GM19239 (cell line): ENCODE measurements at regions not wholly inside any gene's neighbourhood (a gene's known extent, or its start where the extent isn't known, plus 50 kb on each side); places are given as distances from the start of the nearest gene placed in this dataset.
"Not testable (repeated sequence)": the region's sequence is repeated elsewhere in the genome, so short reads cannot be mapped to it uniquely, and the experiment has no call there.

ENCODE experiments used
- DNase-seq: peaks from one replicate; pipeline ENCODE4 v3.0.0; 2011; ENCODE audit warnings: low spot score; ENCODE audit not compliant: insufficient read length
- FAIRE-seq: peaks from 2 replicates; lab custom pipeline; 2011; peaks lifted over from hg19 to GRCh38; lab: Jason Lieb, UNC

DNA sequence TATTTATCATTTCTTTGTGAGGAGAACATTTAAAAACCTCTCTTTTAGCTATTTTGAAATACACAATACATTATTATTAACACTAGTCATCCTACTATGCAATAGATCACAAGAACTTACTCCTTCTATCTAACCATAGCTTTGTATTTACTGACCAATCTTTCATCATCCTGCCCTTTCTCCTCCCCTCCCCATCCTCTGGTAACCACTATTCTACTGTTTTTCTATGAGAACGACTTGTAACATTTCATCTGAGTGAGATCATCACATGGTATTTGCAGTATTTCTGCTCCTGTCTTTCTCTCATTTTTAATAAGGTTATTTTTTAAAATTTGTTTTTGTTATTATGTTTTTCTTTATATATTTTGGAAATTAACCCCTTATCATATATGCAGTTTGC lies 331.8 kb downstream of the TEX13C start:
- no peak for FAIRE-seq
- DNase-seq = no peak

DNA sequence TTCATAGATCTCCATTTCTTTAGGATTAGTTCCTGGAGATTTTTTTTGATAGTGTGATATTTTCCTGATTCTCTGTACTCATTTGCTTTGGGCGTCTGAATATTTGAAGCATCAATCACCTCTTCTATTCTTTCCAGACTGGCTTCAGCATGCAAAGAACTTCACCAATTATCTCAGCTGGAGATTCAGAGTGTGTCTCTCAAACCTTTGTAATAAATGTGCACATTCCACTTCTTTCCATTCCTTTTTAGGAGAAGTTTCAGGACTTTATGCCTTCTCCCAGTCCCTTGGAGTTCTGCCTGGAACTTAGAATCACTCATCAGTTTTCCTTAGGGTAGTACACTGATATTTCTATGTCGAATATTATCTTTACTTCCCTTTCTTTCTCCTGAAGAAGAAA lies 334.8 kb downstream of the TEX13C start:
- DNase-seq = no peak

DNA sequence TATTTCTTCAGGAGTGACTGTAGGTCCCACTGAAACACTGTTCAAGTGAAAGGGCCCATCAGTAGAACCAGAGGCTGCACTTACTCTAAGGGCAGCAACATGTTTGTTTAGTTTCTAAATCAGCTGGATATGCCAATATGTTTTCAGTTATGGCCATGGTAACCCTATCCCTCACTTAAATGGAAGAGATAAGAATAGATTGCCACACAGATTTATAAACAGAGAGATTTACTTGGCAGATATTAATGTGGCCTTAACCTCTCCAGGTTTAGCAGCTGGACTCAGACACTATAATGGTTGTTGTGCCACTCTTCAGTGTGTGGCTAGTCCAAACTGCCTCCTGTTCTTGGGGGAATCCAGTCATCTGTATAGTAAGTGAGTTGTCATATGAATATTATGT lies 354.1 kb downstream of the TEX13C start:
- DNase-seq (no peak), FAIRE-seq (no peak)

More for the DNA sequence above, 334.8 kb downstream of the TEX13C start:
- no peak for FAIRE-seq

DNA sequence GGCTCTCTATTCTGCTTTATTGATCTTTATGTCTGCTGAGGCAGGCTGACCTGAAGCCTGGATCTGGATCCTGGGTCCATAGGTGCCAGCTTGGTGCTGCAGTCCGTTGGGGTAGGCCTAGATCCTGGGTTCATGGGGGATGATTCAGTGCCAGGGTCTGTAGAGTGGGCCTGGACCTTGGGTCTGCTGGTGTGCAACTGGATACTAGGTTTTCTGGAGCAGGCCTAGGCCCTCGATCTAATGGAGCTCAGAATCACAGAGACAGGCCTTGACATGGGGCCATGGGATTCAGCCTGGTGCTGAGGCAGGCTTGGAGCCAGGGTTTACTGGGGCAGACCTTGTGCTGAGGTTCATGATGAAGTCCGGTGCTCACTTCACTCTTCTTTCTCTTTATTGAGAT lies 358.6 kb downstream of the TEX13C start:
- no peak for DNase-seq
- no peak for FAIRE-seq

DNA sequence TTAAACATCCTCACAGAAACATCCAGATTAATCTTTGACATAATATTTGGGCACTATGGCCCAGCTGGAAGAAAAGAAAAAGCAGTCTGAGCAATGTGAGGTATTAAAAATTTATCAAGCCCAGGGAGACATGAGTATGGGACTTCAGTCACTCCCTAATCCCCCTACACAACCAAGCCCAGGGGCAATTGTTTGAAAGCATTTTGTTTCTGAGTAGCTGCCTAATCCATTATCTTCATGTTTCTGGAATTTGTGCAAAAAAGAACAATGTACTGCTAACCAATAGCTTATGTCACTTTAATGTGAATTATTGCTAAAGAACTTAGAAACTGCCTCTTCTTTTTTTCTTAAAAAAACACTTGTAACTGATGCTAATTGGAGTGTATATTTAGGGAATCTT lies 360.7 kb downstream of the TEX13C start:
- FAIRE-seq (no peak), DNase-seq (no peak)

DNA sequence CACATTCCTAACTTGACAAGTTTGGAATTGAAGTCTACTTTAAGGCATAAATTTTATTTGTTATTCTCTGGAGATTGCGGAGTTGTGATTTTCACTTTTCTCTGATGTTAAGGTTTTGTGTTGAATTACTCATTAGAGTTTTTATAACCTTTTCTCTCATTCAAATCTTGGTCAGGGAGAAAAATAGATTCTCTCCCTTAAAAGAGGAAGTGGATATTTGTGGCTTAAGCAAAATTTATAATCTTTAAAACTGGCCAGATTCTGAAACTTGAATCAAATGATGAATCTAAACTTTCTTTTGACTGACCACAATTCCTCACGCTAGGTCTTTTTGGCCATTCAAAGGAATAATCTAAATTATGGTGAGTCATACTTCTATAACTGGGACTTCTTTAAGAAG lies 361.4 kb downstream of the TEX13C start:
- no peak for DNase-seq
- no peak for FAIRE-seq

DNA sequence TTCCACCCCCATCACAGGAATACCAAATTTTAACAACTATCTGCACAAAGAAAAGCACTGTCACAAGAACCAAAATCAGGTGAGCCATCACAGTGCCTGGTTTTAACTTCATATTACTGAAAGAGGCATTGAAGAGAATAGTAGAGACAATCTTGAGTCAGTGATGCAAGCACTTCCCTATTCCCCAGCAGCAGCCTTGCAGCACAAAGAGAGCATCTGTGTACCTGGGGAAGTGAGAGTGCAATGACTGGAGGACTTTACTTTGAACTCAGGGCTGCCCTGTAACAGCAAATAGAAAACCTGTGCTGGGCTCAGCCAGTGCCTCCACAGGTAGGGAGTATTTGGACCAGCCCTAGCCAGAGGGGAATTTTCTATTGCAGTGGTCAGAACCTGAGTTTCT lies 361.8 kb downstream of the TEX13C start:
- no peak for FAIRE-seq
- no peak for DNase-seq

DNA sequence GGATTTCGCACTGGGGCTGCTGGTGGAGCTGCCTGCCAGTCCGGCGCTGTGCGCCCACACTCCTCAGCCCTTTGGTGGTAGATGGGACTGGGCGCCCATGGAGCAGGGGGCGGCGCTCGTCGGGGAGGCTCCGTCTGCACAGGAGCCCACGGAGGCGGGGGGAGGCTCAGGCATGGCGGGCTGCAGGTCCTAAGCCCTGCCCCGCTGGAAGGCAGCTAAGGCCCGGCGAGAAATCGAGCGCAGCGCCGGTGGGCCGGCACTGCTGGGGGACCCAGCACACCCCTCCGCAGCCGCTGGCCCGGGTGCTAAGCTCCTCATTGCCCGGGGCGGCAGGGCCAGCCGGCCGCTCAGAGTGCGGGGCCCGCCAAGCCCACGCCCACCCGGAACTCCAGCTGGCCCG lies 370.9 kb downstream of the TEX13C start:
- FAIRE-seq, DNase-seq: not testable (repeated sequence)

DNA sequence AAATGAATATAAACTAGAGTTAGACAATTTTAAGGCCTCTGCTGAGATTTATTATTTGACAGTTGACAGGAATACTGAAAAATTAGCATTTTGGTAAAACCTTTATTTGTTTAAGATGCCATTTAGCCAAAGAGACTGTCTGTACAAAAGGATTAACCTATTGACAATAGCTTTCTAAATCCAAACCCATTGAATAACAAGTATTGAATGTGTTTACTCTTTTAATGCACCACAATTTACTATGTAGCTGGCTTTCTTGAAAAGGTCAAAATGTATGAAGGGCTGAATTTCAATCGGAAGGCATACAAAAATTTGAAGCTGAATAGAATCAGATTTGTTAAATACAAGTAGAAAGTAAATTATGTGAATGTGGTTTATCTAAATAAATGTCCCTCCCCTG lies 374.5 kb downstream of the TEX13C start:
- no peak for FAIRE-seq
- DNase-seq = no peak

DNA sequence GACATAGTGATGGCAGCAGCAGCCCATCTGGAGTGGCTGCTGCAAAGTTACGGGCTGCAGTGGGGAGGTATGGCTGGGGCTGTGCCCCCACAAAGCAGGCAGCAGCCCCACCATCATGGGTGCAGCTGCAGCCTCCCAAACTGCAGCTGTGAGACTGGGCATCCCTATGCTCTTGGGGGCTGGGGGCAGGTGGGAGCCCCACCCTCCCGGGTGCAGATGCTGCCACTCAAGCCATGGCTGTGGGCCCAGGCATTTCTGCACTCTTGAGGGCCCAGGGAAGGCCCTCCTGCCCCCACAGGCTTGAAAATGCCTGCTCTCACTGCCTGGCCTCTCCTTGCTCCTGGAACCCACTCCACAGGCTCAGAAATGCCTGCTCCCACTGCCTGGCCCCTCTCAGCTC lies 389.4 kb downstream of the TEX13C start:
- FAIRE-seq = no peak

DNA sequence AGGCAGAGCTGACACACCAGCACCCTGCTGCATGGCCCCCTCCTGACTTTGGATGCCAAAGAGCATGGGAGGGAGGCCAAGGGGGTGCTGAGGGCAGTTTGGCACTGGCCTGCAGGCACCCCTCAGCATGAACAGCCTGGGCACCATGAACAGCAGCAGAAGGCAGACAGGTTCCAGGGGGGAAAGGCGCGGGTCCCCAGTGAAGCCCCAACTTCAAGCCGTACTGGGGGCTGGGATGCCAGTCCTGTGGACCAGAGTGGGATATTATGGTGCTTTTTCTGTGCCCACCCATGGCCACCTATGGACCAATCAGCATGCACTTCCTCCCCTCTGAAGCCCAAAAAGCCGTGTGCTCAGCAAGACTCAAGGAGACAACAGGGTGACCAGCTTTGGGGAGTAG lies 389.9 kb downstream of the TEX13C start:
- no peak for FAIRE-seq

More for the DNA sequence above, 389.4 kb downstream of the TEX13C start:
- DNase-seq = no peak

DNA sequence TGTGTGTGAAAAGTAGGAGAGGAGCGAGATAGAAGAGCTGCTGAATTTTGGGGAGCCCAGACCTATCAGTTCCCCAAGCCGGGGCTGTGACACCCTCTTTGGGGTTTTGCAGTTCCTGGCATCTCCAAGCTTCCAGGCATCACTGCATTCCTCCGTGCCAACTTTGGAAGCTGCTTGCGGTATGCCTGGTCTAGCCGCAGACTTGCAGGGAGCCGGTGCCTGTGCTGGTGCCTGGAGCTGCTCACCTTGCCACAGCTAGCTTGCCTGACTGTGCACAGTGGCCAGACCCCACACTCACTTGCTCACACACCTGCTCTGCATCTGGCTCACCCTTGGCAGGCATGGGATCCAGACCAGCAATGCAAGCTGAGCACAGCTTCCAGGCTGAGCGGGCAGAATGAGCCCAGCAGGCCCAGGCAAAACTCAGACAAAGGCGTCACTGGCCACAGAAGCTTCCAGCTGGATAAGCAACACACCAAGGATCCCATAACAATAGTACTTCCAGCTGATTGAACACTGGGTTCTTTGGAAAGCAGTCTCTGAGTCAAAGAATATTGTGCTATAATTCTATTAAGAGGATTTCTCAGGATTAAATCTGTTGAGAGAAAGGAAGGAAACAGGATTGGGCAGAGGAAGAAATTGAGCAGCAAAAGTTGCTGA lies 390.9 kb downstream of the TEX13C start:
- no peak for FAIRE-seq

More for the DNA sequence above, 389.9 kb downstream of the TEX13C start:
- no peak for DNase-seq

DNA sequence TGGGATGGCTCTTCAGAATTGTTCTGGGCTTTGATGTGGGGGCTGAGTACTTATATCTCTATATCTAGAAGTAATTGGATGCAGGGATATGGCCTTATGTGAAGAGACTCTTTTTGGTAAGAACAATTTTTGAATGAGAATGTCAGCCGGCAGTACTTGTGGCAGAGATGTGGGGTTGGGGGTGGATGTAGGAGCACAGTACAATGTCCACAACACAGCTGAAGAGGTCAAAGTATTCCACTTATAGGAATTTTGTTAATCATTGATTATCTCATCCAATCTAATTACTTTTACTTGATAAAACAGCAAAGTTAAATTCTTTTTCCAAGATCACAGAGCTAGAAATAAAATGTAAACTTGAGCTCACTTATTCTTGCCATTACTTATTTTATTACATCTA lies 391.4 kb downstream of the TEX13C start:
- FAIRE-seq = no peak
- no peak for DNase-seq

More for the DNA sequence above, 390.9 kb downstream of the TEX13C start:
- DNase-seq = no peak

DNA sequence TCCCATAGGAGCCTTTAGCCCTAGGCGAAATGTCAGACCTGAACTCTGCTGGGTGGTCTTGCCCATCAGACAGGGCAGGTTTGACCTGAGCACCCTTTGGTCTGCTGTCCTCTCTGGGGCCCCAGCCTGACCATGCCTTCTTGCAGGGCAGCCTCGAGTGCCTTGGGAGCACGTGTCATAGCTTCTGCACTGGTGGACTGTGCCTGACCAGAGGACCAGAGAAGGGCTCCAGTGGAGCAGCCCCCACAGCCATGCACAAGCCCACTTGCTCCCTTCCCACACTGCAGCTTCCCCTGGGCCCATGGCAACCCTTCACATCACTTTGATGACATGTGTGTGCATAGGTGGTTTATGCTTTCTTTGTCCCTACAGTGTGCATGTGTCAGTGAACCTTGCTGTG lies 394.0 kb downstream of the TEX13C start:
- DNase-seq = no peak
- FAIRE-seq = no peak

DNA sequence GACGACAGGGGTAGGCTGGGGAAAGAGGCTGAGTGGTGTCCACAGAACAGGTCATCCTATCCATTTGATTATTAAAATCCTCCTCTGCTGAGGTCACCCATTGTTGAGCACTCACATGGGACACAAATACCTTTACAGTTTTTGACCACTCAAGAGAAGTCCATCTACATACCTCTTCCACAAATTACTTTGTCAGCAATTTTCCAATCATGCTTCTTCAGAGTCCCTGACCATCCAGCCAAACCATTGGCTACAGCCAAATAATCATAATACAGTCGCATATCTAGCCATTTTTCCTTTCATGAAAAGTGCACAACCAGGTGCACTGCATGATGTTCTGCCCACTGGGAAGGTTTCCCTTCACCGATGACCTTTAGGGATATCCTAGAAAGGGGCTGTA lies 407.4 kb downstream of the TEX13C start:
- DNase-seq (no peak), FAIRE-seq (no peak)

DNA sequence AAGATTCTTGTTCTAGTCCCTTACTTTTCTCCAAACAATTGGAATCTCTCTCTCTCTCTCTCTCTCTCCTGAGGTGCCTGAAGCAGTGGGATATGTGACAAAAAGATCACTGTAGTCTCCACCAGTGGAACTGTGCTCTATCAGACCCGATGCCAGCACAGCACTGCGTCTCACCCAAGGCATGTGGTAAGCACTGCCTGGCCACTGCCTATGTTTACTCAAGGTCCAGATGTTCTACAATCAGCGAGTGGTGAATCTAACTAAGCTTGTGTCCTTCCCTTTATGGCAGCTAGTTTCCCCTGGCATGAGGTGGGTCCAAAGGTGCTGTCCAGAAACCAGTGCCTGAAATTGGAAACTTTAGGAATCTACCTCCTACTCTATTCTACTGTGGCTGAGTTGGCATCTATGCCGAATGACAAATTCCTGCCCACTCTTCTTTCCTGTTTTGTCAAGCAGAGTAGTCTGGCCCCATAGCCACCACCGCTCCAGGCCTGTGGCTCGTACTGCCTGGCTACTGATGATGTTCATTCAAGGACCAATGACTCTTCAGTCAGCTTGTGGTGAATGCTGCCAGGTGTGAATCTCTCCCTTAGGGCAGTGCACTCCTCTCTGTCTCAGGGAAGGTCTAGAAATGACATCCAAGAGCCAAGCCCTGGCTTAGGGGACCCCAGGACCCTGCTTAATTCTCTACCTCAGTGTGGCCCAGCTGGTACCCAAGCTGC lies 416.5 kb downstream of the TEX13C start:
- FAIRE-seq (no peak), DNase-seq (no peak)

DNA sequence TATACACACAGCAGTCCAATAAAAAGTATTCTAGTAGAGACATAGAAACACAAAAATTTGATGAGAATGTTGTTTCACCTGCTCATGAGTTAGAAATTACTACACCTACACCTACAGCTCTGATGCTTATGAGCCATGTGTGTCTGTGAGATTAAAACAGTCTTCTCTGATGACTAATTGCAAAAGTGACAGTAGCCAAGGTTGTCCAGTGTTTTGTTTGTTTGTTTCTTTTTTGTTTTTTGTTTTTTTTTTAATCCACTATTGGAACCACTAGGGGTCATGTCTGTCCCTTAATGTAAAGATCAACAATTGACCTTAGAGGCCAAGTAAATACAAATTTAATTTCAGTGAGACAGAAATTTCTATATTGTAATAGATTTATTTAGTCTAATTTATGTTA lies 423.1 kb downstream of the TEX13C start:
- DNase-seq = no peak
- FAIRE-seq = no peak

DNA sequence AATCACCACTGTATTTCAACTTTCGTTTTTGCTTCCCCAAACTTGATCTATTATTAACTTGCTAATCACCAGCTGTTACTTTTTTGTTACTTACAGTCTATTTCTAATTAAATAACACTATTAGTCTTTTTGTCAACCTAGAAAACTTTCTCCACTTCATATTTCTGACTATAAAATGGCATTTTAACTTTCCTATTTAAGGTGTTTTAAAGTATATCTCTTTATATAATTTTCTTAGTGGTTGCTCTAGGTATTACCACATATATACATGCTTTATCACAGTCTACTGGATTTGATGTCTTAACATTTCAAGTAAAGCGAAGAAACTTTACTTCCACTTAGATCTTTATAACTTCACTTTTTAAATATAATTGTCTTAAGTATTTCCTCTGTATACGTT lies 421.2 kb downstream of the DCAF12L2 start:
- DNase-seq (no peak), FAIRE-seq (no peak)

DNA sequence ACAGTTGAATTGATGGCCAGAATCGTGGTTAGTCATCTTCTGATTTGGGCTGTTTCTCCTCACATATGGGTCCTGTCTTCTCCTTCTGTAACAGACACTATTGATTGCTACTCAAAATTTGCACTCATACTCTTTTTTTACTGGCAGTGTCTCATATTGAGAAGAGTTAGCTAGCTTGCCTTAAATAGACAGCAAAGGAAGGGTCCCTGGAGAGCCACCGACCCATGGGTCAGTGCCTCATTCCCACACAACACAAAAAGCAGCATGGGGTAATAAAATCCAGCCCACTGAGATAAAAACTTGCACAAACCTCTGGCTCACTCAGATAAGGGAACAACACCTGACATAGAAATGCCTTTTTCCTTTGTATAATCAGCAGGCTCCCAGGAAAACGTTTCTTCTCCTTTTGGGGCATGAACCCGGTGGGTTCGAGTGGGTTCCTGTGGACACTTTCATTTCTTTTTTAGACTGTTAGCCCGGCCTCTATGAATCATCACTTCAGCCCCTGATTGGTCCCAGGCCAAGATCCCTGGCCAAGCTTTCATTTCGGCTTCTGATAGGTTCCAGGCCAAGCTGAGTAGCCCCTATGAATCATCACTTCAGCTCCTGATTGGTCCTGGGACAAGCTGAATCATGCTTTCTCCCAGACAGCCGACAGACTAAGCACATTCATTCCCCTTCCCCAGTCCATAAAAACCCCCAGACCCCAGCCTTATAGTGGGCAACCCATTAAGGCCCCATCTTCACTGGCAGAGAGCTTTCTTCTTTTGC lies 408.1 kb downstream of the DCAF12L2 start:
- DNase-seq (no peak), FAIRE-seq (no peak)

DNA sequence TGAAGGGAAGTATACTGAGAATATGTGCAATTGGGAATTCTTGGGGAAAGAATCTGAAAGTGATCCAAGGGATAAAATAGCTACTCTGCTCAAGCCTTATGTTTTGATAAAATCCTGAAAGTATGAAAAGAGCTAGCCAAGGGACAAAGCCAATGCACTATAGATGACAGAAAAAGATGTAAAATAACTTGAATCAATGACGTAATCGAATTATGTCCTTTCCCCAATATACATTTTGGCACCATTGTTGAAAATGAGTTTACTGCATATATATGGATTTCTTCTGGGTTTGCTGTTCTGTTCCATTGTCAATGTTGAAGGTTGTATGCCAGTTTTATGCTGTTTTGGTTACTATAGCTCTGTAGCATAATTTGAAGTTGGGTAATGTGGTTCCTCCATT lies 407.3 kb downstream of the DCAF12L2 start:
- FAIRE-seq (no peak), DNase-seq (no peak)

DNA sequence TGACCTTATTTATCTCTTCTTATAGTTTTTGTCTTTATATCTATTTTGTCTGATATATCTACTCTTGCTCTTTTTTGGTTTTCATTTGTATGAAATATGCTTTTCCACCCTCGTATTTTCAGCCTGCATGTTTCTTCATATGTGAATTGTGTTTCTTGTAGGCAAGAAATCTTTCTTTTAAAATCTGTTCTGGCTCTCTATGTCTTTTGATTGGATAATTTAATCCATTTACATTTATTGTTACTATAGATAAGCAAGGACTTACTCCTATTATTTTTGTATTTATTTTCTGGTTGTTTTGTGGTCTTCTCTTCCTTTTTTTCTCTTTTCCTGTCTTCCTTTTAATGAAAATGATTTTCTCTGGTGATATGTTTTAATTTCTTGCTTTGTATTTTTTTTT lies 403.1 kb downstream of the DCAF12L2 start:
- FAIRE-seq (no peak), DNase-seq (no peak)
